ENCODE measurements at regions not wholly inside any gene's neighbourhood (a gene's known extent, or its start where the extent isn't known, plus 50 kb on each side); places are given as distances from the start of the nearest gene placed in this dataset.

DNA sequence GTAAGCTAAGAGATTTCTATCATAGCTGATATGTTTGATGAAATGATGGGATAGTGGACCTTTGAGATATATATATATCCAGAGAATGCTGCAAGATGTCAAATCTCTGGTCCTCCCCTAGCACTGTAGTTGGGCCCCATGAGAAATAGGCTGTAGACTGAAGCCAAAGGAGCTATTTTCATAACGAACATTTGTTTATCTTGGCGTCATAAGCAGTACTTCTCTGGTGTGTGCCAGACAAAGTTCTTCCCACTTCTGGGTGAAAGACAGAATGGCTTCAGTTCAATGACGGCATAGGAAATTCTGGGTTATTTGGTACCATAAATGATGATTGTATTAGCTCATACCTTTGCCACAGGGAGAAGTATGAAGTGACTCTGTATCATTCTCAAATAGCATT, 534.3 kb downstream of the SOX5 start:
- TF ChIP-seq HNF4G (IDR thresholded peaks at IDR 0.05): no peak
- TF ChIP-seq, protein P1, sequence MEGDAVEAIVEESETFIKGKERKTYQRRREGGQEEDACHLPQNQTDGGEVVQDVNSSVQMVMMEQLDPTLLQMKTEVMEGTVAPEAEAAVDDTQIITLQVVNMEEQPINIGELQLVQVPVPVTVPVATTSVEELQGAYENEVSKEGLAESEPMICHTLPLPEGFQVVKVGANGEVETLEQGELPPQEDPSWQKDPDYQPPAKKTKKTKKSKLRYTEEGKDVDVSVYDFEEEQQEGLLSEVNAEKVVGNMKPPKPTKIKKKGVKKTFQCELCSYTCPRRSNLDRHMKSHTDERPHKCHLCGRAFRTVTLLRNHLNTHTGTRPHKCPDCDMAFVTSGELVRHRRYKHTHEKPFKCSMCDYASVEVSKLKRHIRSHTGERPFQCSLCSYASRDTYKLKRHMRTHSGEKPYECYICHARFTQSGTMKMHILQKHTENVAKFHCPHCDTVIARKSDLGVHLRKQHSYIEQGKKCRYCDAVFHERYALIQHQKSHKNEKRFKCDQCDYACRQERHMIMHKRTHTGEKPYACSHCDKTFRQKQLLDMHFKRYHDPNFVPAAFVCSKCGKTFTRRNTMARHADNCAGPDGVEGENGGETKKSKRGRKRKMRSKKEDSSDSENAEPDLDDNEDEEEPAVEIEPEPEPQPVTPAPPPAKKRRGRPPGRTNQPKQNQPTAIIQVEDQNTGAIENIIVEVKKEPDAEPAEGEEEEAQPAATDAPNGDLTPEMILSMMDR (IDR thresholded peaks at IDR 0.05; ENCODE audit: low read depth, low read length, missing input control): no peak
- no peak for TF ChIP-seq YY1 (IDR thresholded peaks at IDR 0.05)
- no peak for TF ChIP-seq RXRA (IDR thresholded peaks at IDR 0.05)
- TF ChIP-seq, protein P2, sequence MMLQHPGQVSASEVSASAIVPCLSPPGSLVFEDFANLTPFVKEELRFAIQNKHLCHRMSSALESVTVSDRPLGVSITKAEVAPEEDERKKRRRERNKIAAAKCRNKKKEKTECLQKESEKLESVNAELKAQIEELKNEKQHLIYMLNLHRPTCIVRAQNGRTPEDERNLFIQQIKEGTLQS (IDR thresholded peaks at IDR 0.05): no peak
- TF ChIP-seq TAF1 (conservative IDR thresholded peaks at IDR 0.05): no peak
- no peak for TF ChIP-seq FOXA2 (IDR thresholded peaks at IDR 0.05)
- TF ChIP-seq GABPA (IDR thresholded peaks at IDR 0.05 in 1 of 2, conservative IDR thresholded peaks at IDR 0.05 in 1 of 2): no peak

All from liver (tissue), 3 donors.